Liver (tissue), 8 donors: ENCODE measurements at regions not wholly inside any gene's neighbourhood (a gene's known extent, or its start where the extent isn't known, plus 50 kb on each side); places are given as distances from the start of the nearest gene placed in this dataset.

ENCODE experiments used
- DNase-seq: peaks from one replicate; pipeline ENCODE4 v3.0.0-alpha.2; 2017; ENCODE audit warnings: low spot score
- H3K27ac ChIP-seq, 2 donors: one replicate each; pipeline ENCODE4 v1.7.0; 2013; ENCODE audit warnings: inconsistent platforms in 2 of 2, low read length in 2 of 2, control low read depth in 1 of 2, low read depth in 1 of 2, mild to moderate bottlenecking in 1 of 2
- H3K27me3 ChIP-seq, 4 donors: one replicate each; pipeline versions ENCODE4 v1.6.1 to v1.7.0; 2013; ENCODE audit warnings: low read length in 3 of 4, inconsistent platforms in 1 of 4, mild to moderate bottlenecking in 1 of 4, moderate library complexity in 1 of 4; ENCODE audit not compliant: control insufficient read depth in 4 of 4, insufficient read depth in 4 of 4
- H3K36me3 ChIP-seq, 4 donors: one replicate each; pipeline versions ENCODE4 v1.6.1 to v1.7.0; 2013; ENCODE audit warnings: low read length in 3 of 4, mild to moderate bottlenecking in 3 of 4, low read depth in 1 of 4, moderate library complexity in 1 of 4; ENCODE audit not compliant: control insufficient read depth in 4 of 4, insufficient read depth in 3 of 4
- H3K4me1 ChIP-seq, 4 donors: one replicate each; pipeline versions ENCODE4 v1.6.1 to v1.7.0; 2013; ENCODE audit warnings: low read length in 3 of 4, mild to moderate bottlenecking in 3 of 4, moderate library complexity in 1 of 4; ENCODE audit not compliant: control insufficient read depth in 4 of 4, insufficient read depth in 4 of 4
- H3K4me3 ChIP-seq, 3 donors: one replicate each; pipeline versions ENCODE4 v1.6.1 to v1.7.0; 2013; ENCODE audit warnings: low read length in 3 of 3, control low read depth in 1 of 3, low read depth in 1 of 3, mild to moderate bottlenecking in 1 of 3
- H3K9ac ChIP-seq, 2 donors: one replicate each; pipeline ENCODE4 v1.7.0; 2013; ENCODE audit warnings: low read length in 2 of 2, mild to moderate bottlenecking in 2 of 2, moderate library complexity in 2 of 2, control low read depth in 1 of 2, low read depth in 1 of 2
- H3K9me3 ChIP-seq, 4 donors: one replicate each; pipeline versions ENCODE4 v1.6.1 to v1.7.0; 2013; ENCODE audit warnings: low read length in 3 of 4; ENCODE audit not compliant: control insufficient read depth in 4 of 4
- ATF3 ChIP-seq: IDR thresholded peaks from 2 replicates; pipeline ENCODE4 v1.6.1; 2016; ENCODE audit warnings: antibody characterized with exemption
- FOXA1 ChIP-seq: IDR thresholded peaks from 2 replicates; pipeline ENCODE4 v1.6.1; 2016; ENCODE audit warnings: antibody characterized with exemption
- FOXA2 ChIP-seq: IDR thresholded peaks from 2 replicates; pipeline ENCODE4 v1.6.1; 2016; ENCODE audit warnings: antibody characterized with exemption
- GABPA ChIP-seq, 2 donors: IDR thresholded peaks in 1 of 2; conservative IDR thresholded peaks in 1 of 2; 2 replicates each; pipeline ENCODE4 v1.6.1; 2016; ENCODE audit warnings: antibody characterized with exemption in 2 of 2, mild to moderate bottlenecking in 1 of 2, moderate library complexity in 1 of 2
- HNF4A ChIP-seq, 2 donors: conservative IDR thresholded peaks; 2 replicates each; pipeline ENCODE4 v1.6.1; 2016; ENCODE audit warnings: antibody characterized with exemption in 2 of 2, mild to moderate bottlenecking in 2 of 2
- HNF4G ChIP-seq: IDR thresholded peaks from 2 replicates; pipeline ENCODE4 v1.6.1; 2016; ENCODE audit warnings: antibody characterized with exemption
- JUND ChIP-seq, 2 donors: IDR thresholded peaks; 2 replicates each; pipeline ENCODE4 v1.6.1; 2016; ENCODE audit warnings: antibody characterized with exemption in 2 of 2
- MAX ChIP-seq: IDR thresholded peaks from 2 replicates; pipeline ENCODE4 v1.6.1; 2016; ENCODE audit warnings: antibody characterized with exemption
- NR2F2 ChIP-seq: IDR thresholded peaks from 2 replicates; pipeline ENCODE4 v1.6.1; 2016; ENCODE audit warnings: antibody characterized with exemption
- RXRA ChIP-seq, 2 donors: IDR thresholded peaks; 2 replicates each; pipeline ENCODE4 v1.6.1; 2017 to 2018; ENCODE audit warnings: antibody characterized with exemption in 2 of 2, mild to moderate bottlenecking in 1 of 2
- SP1 ChIP-seq: IDR thresholded peaks from 2 replicates; pipeline ENCODE4 v1.6.1; 2018; ENCODE audit warnings: antibody characterized with exemption, mild to moderate bottlenecking
- TAF1 ChIP-seq: conservative IDR thresholded peaks from 2 replicates; pipeline ENCODE4 v1.6.1; 2016; ENCODE audit warnings: antibody characterized with exemption, mild to moderate bottlenecking
- YY1 ChIP-seq: IDR thresholded peaks from 2 replicates; pipeline ENCODE4 v1.6.1; 2016; ENCODE audit warnings: antibody characterized with exemption, mild to moderate bottlenecking
- WGBS: extraction: QIAGEN DNeasy Blood & Tissue Kit; methylation state at CpG from one replicate; pipeline ENCODE4 v1.1.7; 2013; 5-methylcytosine and 5-hydroxymethylcytosine counted together
- TF ChIP-seq, protein P1 (sequence below): IDR thresholded peaks from 2 replicates; pipeline ENCODE4 v1.6.1; 2016; ENCODE audit warnings: antibody characterized with exemption
- TF ChIP-seq, protein P2 (sequence below): fragments of 150-350 bp; IDR thresholded peaks from 2 replicates; pipeline ENCODE4 v1.5.1; 2017; ENCODE audit warnings: improper control_type of control experiment, low read depth, low read length; ENCODE audit not compliant: missing input control
- TF ChIP-seq, protein P3 (sequence below): IDR thresholded peaks from 2 replicates; pipeline ENCODE4 v1.6.1; 2016; ENCODE audit warnings: antibody characterized with exemption, mild to moderate bottlenecking
- donor health status: healthy.
- donor health status: healthy.
- donor health status: healthy.
- donor health status: healthy.
- donor health status: healthy.

GRCh38 chr4:78667325-78667724 is 108.8 kb upstream of the BMP2K start (continued):
- TF ChIP-seq, protein P1, sequence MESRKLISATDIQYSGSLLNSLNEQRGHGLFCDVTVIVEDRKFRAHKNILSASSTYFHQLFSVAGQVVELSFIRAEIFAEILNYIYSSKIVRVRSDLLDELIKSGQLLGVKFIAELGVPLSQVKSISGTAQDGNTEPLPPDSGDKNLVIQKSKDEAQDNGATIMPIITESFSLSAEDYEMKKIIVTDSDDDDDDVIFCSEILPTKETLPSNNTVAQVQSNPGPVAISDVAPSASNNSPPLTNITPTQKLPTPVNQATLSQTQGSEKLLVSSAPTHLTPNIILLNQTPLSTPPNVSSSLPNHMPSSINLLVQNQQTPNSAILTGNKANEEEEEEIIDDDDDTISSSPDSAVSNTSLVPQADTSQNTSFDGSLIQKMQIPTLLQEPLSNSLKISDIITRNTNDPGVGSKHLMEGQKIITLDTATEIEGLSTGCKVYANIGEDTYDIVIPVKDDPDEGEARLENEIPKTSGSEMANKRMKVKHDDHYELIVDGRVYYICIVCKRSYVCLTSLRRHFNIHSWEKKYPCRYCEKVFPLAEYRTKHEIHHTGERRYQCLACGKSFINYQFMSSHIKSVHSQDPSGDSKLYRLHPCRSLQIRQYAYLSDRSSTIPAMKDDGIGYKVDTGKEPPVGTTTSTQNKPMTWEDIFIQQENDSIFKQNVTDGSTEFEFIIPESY: no peak
- no peak for TF ChIP-seq FOXA1
- TF ChIP-seq, protein P2, sequence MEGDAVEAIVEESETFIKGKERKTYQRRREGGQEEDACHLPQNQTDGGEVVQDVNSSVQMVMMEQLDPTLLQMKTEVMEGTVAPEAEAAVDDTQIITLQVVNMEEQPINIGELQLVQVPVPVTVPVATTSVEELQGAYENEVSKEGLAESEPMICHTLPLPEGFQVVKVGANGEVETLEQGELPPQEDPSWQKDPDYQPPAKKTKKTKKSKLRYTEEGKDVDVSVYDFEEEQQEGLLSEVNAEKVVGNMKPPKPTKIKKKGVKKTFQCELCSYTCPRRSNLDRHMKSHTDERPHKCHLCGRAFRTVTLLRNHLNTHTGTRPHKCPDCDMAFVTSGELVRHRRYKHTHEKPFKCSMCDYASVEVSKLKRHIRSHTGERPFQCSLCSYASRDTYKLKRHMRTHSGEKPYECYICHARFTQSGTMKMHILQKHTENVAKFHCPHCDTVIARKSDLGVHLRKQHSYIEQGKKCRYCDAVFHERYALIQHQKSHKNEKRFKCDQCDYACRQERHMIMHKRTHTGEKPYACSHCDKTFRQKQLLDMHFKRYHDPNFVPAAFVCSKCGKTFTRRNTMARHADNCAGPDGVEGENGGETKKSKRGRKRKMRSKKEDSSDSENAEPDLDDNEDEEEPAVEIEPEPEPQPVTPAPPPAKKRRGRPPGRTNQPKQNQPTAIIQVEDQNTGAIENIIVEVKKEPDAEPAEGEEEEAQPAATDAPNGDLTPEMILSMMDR: no peak

DNA sequence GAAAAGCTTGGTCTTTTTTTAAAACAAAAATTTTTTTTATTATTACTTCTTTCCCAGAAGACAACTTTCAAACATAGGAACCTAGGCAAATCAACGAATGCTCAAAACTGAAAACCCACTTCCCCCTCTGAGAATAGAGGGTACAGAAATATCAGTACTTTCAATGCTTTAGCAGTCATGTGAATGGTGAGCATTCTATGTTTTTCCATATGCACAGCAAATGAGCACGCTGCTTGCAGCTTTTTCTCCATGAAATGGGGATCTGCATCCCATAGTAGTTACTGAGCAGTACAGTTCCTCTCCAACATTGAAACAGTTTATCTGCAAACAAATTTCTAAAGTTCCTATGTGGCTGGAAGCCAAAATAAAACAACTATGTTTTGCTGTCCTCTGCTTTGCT is 108.4 kb upstream of the BMP2K start:
- Histone ChIP-seq H3K4me3 (no peak overlapping the region), H3K27ac (no peak overlapping the region), H3K9me3 (no peaks in the 10 kb centered on the region), H3K27me3 (no peaks in the 10 kb centered on the region), H3K9ac (no peak overlapping the region), H3K4me1 (no peaks in the 10 kb centered on the region), H3K36me3 (no peaks in the 10 kb centered on the region)
- no peak for DNase-seq
- 70% methylated on average over 2 of the region's 2 CpGs for WGBS
- no peak for TF ChIP-seq SP1
- TF ChIP-seq TAF1: no peak
- TF ChIP-seq, protein P3, sequence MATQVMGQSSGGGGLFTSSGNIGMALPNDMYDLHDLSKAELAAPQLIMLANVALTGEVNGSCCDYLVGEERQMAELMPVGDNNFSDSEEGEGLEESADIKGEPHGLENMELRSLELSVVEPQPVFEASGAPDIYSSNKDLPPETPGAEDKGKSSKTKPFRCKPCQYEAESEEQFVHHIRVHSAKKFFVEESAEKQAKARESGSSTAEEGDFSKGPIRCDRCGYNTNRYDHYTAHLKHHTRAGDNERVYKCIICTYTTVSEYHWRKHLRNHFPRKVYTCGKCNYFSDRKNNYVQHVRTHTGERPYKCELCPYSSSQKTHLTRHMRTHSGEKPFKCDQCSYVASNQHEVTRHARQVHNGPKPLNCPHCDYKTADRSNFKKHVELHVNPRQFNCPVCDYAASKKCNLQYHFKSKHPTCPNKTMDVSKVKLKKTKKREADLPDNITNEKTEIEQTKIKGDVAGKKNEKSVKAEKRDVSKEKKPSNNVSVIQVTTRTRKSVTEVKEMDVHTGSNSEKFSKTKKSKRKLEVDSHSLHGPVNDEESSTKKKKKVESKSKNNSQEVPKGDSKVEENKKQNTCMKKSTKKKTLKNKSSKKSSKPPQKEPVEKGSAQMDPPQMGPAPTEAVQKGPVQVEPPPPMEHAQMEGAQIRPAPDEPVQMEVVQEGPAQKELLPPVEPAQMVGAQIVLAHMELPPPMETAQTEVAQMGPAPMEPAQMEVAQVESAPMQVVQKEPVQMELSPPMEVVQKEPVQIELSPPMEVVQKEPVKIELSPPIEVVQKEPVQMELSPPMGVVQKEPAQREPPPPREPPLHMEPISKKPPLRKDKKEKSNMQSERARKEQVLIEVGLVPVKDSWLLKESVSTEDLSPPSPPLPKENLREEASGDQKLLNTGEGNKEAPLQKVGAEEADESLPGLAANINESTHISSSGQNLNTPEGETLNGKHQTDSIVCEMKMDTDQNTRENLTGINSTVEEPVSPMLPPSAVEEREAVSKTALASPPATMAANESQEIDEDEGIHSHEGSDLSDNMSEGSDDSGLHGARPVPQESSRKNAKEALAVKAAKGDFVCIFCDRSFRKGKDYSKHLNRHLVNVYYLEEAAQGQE: no peak
- TF ChIP-seq HNF4A (conservative IDR thresholded peaks at IDR 0.05): no peak
- no peak for TF ChIP-seq MAX
- no peak for TF ChIP-seq HNF4G
- no peak for TF ChIP-seq GABPA (IDR thresholded peaks at IDR 0.05 in 1 of 2, conservative IDR thresholded peaks at IDR 0.05 in 1 of 2)
- TF ChIP-seq FOXA2: no peak
- TF ChIP-seq RXRA (IDR thresholded peaks at IDR 0.05): no peak
- no peak for TF ChIP-seq NR2F2

GRCh38 chr4:78669453-78669852 is 106.7 kb upstream of the BMP2K start:
- DNase-seq: no peak
- 94% methylated on average over 3 of the region's 3 CpGs for WGBS
- H3K4me1 ChIP-seq: no peaks in the 10 kb centered on the region
- H3K9me3 ChIP-seq: no peaks in the 10 kb centered on the region
- TF ChIP-seq, protein P2: peak; percentile 9
- TF ChIP-seq JUND (IDR thresholded peaks at IDR 0.05) (no peak), YY1 (no peak), MAX (no peak), GABPA (IDR thresholded peaks at IDR 0.05 in 1 of 2, conservative IDR thresholded peaks at IDR 0.05 in 1 of 2) (no peak), ATF3 (no peak), TAF1 (no peak), NR2F2 (no peak), RXRA (IDR thresholded peaks at IDR 0.05) (no peak)
- H3K9ac ChIP-seq: no peak overlapping the region
- H3K36me3 ChIP-seq: no peaks in the 10 kb centered on the region
- no peak overlapping the region for H3K4me3 ChIP-seq
- H3K27ac ChIP-seq: no peak overlapping the region
- H3K27me3 ChIP-seq: no peaks in the 10 kb centered on the region
